BE2C (cell line): ENCODE measurements at regions not wholly inside any gene's neighbourhood (a gene's known extent, or its start where the extent isn't known, plus 50 kb on each side); places are given as distances from the start of the nearest gene placed in this dataset.

Experiments used
- DNase-seq: peaks from one replicate; pipeline ENCODE4 v3.0.0-alpha.2; 2020
- H3K27me3 ChIP-seq: fragments of 250-450 bp; sonication (Bioruptor Pico); 2 replicates; pipeline ENCODE4 v1.5.1; 2020; ENCODE audit warnings: mild to moderate bottlenecking
- H3K36me3 ChIP-seq: fragments of 250-450 bp; sonication (Bioruptor Pico); 2 replicates; pipeline ENCODE4 v1.5.1; 2020; ENCODE audit warnings: mild to moderate bottlenecking
- H3K4me1 ChIP-seq: fragments of 250-450 bp; sonication (Bioruptor Pico); 2 replicates; pipeline ENCODE4 v1.5.1; 2020
- H3K4me3 ChIP-seq: 2 replicates; pipeline ENCODE4 v1.5.1; 2011; ENCODE audit warnings: low read depth, low read length
- H3K9me3 ChIP-seq: fragments of 250-450 bp; sonication (Bioruptor Pico); 2 replicates; pipeline ENCODE4 v1.5.1; 2020
- CTCF ChIP-seq: IDR thresholded peaks from 2 replicates; pipeline ENCODE4 v1.5.1; 2012; ENCODE audit warnings: mild to moderate bottlenecking, low read depth, low read length

DNA sequence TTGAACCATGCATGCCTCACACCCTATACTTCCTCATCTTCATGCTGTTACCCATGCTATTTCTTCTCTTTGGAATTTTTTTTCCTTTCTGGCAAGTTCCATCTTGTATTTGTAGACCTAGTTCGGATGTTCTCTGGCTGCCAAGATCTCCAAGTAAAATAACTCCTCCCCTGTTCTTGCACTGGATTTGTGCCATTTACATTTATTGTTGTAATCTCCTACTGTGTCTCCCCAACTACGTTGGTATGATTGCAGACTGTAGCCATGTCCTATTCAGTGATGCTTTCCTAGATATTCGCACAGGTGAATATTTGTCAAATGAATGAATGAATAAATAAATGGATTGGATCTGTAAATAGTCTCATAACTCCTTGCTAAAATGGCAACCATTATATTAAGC is 546.0 kb downstream of the MN1 start:
- Histone ChIP-seq H3K4me1 (peaks cover 6% of the 10 kb centered on the region), H3K4me3 (no peak overlapping the region), H3K36me3 (no peaks in the 10 kb centered on the region), H3K27me3 (no peaks in the 10 kb centered on the region), H3K9me3 (peaks cover 5% of the 10 kb centered on the region; the same call in 1 of the 2 replicates)
- DNase-seq = no peak
- TF ChIP-seq CTCF = no peak

DNA sequence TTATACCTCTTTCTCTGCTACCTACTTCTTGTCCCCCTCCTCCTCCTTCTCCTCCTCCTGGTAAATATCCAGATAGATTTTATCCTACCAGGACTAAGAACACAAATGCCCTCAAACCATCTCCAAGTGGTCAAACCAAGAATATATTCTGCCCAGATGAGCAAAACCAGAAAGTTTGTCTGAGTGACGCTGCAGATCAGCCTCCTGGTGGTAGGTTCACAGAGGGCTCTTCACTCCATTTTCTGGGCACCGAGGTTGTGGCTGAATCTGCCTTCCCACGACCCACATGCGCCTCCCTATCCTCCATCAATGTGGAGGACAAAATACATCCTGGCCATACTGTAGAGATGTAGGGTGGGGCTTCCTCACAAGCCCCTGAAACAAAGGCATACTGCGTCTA is 543.6 kb downstream of the MN1 start:
- TF ChIP-seq CTCF = peak; percentile 27; the same call in 1 of the 2 replicates
- H3K4me1 ChIP-seq = no peaks in the 10 kb centered on the region; the same call in 1 of the 2 replicates
- H3K36me3 ChIP-seq = no peaks in the 10 kb centered on the region
- H3K4me3 ChIP-seq = no peak overlapping the region
- no peak for DNase-seq
- H3K9me3 ChIP-seq = peaks cover 5% of the 10 kb centered on the region; the same call in 1 of the 2 replicates
- no peaks in the 10 kb centered on the region for H3K27me3 ChIP-seq

DNA sequence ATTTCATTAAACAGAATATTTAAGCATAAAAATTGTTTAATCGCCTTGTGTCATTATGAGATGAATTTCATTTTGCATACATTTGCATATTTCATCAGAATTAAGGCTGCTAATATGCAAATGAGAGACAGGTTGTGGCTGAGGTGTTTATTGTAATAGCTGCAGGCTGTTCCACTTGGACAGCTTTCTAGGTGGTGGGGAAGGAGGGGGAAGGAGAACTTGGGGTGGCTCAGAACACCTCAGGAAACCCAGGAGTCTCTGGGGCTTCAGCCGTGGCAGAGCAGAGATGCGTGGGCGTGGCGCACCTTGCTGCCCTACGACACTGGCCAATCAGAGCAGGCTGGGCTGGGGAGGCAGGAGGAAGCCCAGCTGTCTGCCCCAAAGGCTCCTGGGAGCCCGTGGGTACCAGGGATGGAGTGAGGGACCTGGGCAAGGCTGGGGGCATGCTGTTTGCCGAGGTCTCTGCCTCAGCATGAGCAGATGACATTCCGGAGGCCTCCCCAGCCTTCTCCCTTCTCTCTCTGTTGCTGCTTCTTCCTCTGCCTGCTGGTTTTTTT is 542.9 kb downstream of the MN1 start:
- DNase-seq = peak; percentile 29
- no peaks in the 10 kb centered on the region for H3K36me3 ChIP-seq
- H3K9me3 ChIP-seq = peaks cover 5% of the 10 kb centered on the region; the same call in 1 of the 2 replicates
- no peak for TF ChIP-seq CTCF
- H3K4me1 ChIP-seq = no peaks in the 10 kb centered on the region; the same call in 1 of the 2 replicates
- no peak overlapping the region for H3K4me3 ChIP-seq
- H3K27me3 ChIP-seq = no peaks in the 10 kb centered on the region

DNA sequence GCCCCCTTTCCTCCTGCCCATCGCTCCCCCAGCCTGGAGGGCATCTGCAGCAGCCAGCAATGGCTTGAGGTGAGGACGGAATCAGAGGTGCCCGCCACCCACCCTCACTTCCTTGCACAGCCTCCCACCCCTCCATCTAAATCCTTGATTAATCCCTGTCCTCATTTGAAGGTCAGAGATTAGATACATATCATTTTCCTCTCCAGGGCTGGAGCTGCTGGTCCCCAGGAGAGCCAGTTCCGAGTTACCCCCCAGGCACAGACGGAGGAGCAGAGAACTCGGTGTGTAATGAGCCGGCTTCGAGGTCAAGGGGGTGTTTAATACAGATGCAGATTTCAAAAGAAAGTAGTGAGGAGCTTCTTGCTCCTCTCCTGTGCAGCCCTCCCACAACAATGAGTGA is 542.1 kb downstream of the MN1 start:
- peaks cover 5% of the 10 kb centered on the region; the same call in 1 of the 2 replicates for H3K9me3 ChIP-seq
- H3K4me1 ChIP-seq = no peaks in the 10 kb centered on the region; the same call in 1 of the 2 replicates
- no peak for TF ChIP-seq CTCF
- DNase-seq = no peak
- H3K4me3 ChIP-seq = no peak overlapping the region
- no peaks in the 10 kb centered on the region for H3K27me3 ChIP-seq
- H3K36me3 ChIP-seq = no peaks in the 10 kb centered on the region

GRCh38 chr22:27260087-27260698 is 541.4 kb downstream of the MN1 start:
- H3K4me3 ChIP-seq = no peak overlapping the region
- H3K9me3 ChIP-seq = peaks cover 2% of the 10 kb centered on the region; the same call in 1 of the 2 replicates
- no peak for DNase-seq
- no peaks in the 10 kb centered on the region for H3K27me3 ChIP-seq
- no peak for TF ChIP-seq CTCF
- H3K36me3 ChIP-seq = no peaks in the 10 kb centered on the region
- H3K4me1 ChIP-seq = no peaks in the 10 kb centered on the region; the same call in 1 of the 2 replicates

GRCh38 chr22:27262361-27262760 is 539.2 kb downstream of the MN1 start:
- no peak for DNase-seq
- no peak for TF ChIP-seq CTCF
- H3K4me3 ChIP-seq = no peak overlapping the region
- no peaks in the 10 kb centered on the region; the same call in 1 of the 2 replicates for H3K4me1 ChIP-seq
- H3K36me3 ChIP-seq = no peaks in the 10 kb centered on the region
- H3K9me3 ChIP-seq = no peaks in the 10 kb centered on the region
- no peaks in the 10 kb centered on the region for H3K27me3 ChIP-seq
